Panc1 (cell line): ENCODE measurements at regions not wholly inside any gene's neighbourhood (a gene's known extent, or its start where the extent isn't known, plus 50 kb on each side); places are given as distances from the start of the nearest gene placed in this dataset.

Experiments used
- ATAC-seq: fragments of 200-7000 bp; cut with Tn5 transposase; 2 replicates; pipeline ENCODE4 v1.9.1; 2020; ENCODE audit warnings: mild to moderate bottlenecking, moderate library complexity
- BruUV-seq: library from RNA; stranded (reverse); fragments of 400-500 nt; replicated peaks from 2 replicates; lab custom pipeline; 2021; lab: Mats Ljungman, UMichigan
- CTCF ChIA-PET: fragments of 300-600 bp; sonication (Branson Sonifier 250); formaldehyde crosslinking; loops from one replicate; lab custom pipeline; 2022; ENCODE audit warnings: antibody characterized with exemption; lab: Charles Lee
- POLR2A ChIA-PET: fragments of 300-600 bp; sonication (Branson Sonifier 250); formaldehyde crosslinking; loops from one replicate; lab custom pipeline; 2022; ENCODE audit warnings: antibody characterized with exemption; lab: Charles Lee
- DNase-seq: peaks from one replicate; pipeline ENCODE4 v3.0.0-alpha.2; 2010; ENCODE audit warnings: low read depth, low spot score
- H3K27ac ChIP-seq: 2 replicates; pipeline ENCODE4 v1.5.1; 2011; ENCODE audit warnings: mild to moderate bottlenecking, low read length, inconsistent platforms
- H3K27me3 ChIP-seq: fragments of 200-500 bp; sonication (Bioruptor generic); 2 replicates; pipeline ENCODE4 v1.6.0; 2014; ENCODE audit warnings: low read length, inconsistent platforms; ENCODE audit not compliant: control insufficient read depth, insufficient read depth
- H3K36me3 ChIP-seq: fragments of 200-500 bp; sonication (Bioruptor generic); 2 replicates; pipeline ENCODE4 v1.5.1; 2014; ENCODE audit warnings: inconsistent platforms, mild to moderate bottlenecking, low read length, moderate library complexity; ENCODE audit not compliant: control insufficient read depth, insufficient read depth
- H3K4me1 ChIP-seq: 2 replicates; pipeline ENCODE4 v1.5.1; 2011; ENCODE audit warnings: inconsistent platforms, mild to moderate bottlenecking, low read length, moderate library complexity; ENCODE audit not compliant: control insufficient read depth, insufficient read depth
- H3K4me3 ChIP-seq, 2 experiments: 2 replicates each; pipeline ENCODE4 v1.5.1; 2011 to 2012; ENCODE audit warnings: low read depth in 2 of 2, low read length in 2 of 2, mild to moderate bottlenecking in 2 of 2, inconsistent platforms in 1 of 2, moderate library complexity in 1 of 2
- H3K9me3 ChIP-seq: fragments of 200-500 bp; sonication (Bioruptor generic); 2 replicates; pipeline ENCODE4 v1.5.1; 2014; ENCODE audit warnings: low read depth, mild to moderate bottlenecking, inconsistent platforms, low read length, moderate library complexity; ENCODE audit not compliant: control insufficient read depth, insufficient read depth
- POLR2AphosphoS5 ChIP-seq: IDR thresholded peaks from 2 replicates; pipeline ENCODE4 v1.6.1; 2012; ENCODE audit warnings: mild to moderate bottlenecking, low read depth, low read length, moderate library complexity
- SIN3A ChIP-seq: IDR thresholded peaks from 2 replicates; pipeline ENCODE4 v1.6.1; 2012; ENCODE audit warnings: low read depth, mild to moderate bottlenecking, low read length, moderate library complexity, borderline replicate concordance; ENCODE audit not compliant: insufficient read depth
- TCF7L2 ChIP-seq: IDR thresholded peaks from 2 replicates; pipeline ENCODE4 v1.6.1; 2011; ENCODE audit warnings: mild to moderate bottlenecking, low read depth, low read length, inconsistent platforms
- in situ Hi-C: cut with HindIII; loops from 2 replicates; pipeline ENCODE4 v1.10.0; 2016; ENCODE audit warnings: low sequenced_read_pairs, low pct_unique_long_range_greater_than_20kb
- intact Hi-C: fragments of 100-400 bp; cut with micrococcal nuclease; formaldehyde crosslinking; loops from one replicate; pipeline ENCODE4 v1.10.0; 2022; ENCODE audit not compliant: unreplicated experiment
- TF ChIP-seq, protein P1 (sequence below): fragments of 450-650 bp; IDR thresholded peaks from 2 replicates; pipeline ENCODE4 v1.5.1; 2017; ENCODE audit warnings: mild to moderate bottlenecking
- TF ChIP-seq, protein P2 (sequence below), 2 experiments: IDR thresholded peaks; 2 replicates each; pipeline ENCODE4 v1.6.1; 2011 to 2012; ENCODE audit warnings: low read depth in 2 of 2, control low read depth in 1 of 2, low read length in 1 of 2, mild to moderate bottlenecking in 1 of 2, moderate library complexity in 1 of 2; ENCODE audit not compliant: insufficient read depth in 1 of 2

DNA sequence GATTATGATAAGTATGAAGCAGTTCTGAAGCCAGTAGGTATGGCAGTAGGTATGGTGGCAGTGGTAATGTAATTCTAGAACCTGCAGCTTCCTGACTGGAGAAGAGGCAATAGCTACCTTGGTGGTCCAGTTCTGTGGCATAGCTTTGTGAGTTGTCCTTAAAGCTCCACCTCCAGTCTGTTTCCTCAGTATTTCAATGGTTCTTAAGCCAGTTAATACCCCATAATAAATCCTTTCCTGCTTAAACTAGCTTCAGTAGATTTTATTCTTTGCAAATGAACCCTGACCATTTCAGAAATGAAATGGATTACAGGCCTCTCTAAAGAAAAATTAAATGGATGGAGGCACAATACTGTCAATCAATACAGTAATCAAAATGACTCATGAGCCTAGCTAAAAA, 117.8 kb upstream of the KRAS start:
- Histone ChIP-seq H3K4me1 (no peaks in the 10 kb centered on the region), H3K9me3 (no peaks in the 10 kb centered on the region), H3K27me3 (peaks cover 5% of the 10 kb centered on the region; the same call in 1 of the 2 replicates), H3K36me3 (no peaks in the 10 kb centered on the region), H3K27ac (no peak overlapping the region), H3K4me3 (no peak overlapping the region)
- TF ChIP-seq, protein P1, sequence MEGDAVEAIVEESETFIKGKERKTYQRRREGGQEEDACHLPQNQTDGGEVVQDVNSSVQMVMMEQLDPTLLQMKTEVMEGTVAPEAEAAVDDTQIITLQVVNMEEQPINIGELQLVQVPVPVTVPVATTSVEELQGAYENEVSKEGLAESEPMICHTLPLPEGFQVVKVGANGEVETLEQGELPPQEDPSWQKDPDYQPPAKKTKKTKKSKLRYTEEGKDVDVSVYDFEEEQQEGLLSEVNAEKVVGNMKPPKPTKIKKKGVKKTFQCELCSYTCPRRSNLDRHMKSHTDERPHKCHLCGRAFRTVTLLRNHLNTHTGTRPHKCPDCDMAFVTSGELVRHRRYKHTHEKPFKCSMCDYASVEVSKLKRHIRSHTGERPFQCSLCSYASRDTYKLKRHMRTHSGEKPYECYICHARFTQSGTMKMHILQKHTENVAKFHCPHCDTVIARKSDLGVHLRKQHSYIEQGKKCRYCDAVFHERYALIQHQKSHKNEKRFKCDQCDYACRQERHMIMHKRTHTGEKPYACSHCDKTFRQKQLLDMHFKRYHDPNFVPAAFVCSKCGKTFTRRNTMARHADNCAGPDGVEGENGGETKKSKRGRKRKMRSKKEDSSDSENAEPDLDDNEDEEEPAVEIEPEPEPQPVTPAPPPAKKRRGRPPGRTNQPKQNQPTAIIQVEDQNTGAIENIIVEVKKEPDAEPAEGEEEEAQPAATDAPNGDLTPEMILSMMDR: no peak
- TF ChIP-seq, protein P2, sequence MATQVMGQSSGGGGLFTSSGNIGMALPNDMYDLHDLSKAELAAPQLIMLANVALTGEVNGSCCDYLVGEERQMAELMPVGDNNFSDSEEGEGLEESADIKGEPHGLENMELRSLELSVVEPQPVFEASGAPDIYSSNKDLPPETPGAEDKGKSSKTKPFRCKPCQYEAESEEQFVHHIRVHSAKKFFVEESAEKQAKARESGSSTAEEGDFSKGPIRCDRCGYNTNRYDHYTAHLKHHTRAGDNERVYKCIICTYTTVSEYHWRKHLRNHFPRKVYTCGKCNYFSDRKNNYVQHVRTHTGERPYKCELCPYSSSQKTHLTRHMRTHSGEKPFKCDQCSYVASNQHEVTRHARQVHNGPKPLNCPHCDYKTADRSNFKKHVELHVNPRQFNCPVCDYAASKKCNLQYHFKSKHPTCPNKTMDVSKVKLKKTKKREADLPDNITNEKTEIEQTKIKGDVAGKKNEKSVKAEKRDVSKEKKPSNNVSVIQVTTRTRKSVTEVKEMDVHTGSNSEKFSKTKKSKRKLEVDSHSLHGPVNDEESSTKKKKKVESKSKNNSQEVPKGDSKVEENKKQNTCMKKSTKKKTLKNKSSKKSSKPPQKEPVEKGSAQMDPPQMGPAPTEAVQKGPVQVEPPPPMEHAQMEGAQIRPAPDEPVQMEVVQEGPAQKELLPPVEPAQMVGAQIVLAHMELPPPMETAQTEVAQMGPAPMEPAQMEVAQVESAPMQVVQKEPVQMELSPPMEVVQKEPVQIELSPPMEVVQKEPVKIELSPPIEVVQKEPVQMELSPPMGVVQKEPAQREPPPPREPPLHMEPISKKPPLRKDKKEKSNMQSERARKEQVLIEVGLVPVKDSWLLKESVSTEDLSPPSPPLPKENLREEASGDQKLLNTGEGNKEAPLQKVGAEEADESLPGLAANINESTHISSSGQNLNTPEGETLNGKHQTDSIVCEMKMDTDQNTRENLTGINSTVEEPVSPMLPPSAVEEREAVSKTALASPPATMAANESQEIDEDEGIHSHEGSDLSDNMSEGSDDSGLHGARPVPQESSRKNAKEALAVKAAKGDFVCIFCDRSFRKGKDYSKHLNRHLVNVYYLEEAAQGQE (IDR thresholded peaks at IDR 0.05; ENCODE audit: insufficient read depth in 1 of 2, low read depth in 2 of 2, low read length in 1 of 2): no peak
- TF ChIP-seq POLR2AphosphoS5 (no peak), TCF7L2 (no peak), SIN3A (no peak)
- DNase-seq: no peak
- in situ Hi-C loops (no loop called here), intact Hi-C loops (no loop called here)
- no peak for ATAC-seq
- ChIA-PET POLR2A (no interaction called here), CTCF (interaction anchor here (0.6 kb wide), 1 partner anchor 8 kb away, joined by 3 read pairs; no protein-coding TSS in a partner anchor)
- no TSS peak for BruUV-seq

DNA sequence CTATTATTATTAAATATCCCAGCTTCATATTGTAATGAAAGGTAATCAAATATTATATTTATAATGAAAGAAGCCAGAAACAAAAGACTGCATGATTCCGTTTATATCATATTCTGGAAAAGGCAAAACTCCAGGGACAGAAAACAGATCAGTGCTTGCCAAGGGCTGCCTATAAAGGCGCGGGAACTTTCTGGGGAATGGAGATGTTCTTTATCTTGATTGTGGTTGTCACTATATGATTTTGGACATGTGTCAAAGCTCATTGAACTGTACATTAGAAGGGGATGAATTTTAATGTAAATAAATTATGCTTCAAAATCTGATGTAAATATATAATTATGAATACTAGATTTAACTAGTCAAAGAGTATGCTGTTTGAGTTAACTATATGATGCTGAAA, 115.4 kb upstream of the KRAS start:
- intact Hi-C loops (no loop called here), in situ Hi-C loops (no loop called here)
- DNase-seq: no peak
- no TSS peak for BruUV-seq
- ATAC-seq: no peak
- Histone ChIP-seq H3K27ac (no peak overlapping the region), H3K4me1 (no peaks in the 10 kb centered on the region), H3K27me3 (peaks cover 5% of the 10 kb centered on the region; the same call in 1 of the 2 replicates), H3K4me3 (no peak overlapping the region), H3K9me3 (no peaks in the 10 kb centered on the region), H3K36me3 (no peaks in the 10 kb centered on the region)
- ChIA-PET CTCF (interaction anchor here (0.6 to 0.9 kb wide), 3 partner anchors 19 to 47 kb away, joined by 3 to 6 read pairs (median 4); no protein-coding TSS in a partner anchor), POLR2A (no interaction called here)
- TF ChIP-seq TCF7L2: no peak
- TF ChIP-seq, protein P1: no peak
- no peak for TF ChIP-seq POLR2AphosphoS5
- TF ChIP-seq SIN3A: no peak
- TF ChIP-seq, protein P2 (IDR thresholded peaks at IDR 0.05; ENCODE audit: insufficient read depth in 1 of 2, low read depth in 2 of 2, low read length in 1 of 2): no peak
